DOHH2 (cell line): ENCODE measurements at regions not wholly inside any gene's neighbourhood (a gene's known extent, or its start where the extent isn't known, plus 50 kb on each side); places are given as distances from the start of the nearest gene placed in this dataset.

ENCODE experiments used
- CTCF ChIP-seq: fragments of 200-600 bp; sonication (generic); IDR thresholded peaks from one replicate; pipeline ENCODE4 v1.5.1; 2014; ENCODE audit warnings: antibody characterized with exemption, mild to moderate bottlenecking, low read depth, low read length; ENCODE audit not compliant: poor library complexity, severe bottlenecking
- EZH2phosphoT487 ChIP-seq: fragments of 200-600 bp; sonication (generic); IDR thresholded peaks from 2 replicates; pipeline ENCODE4 v1.6.1; 2017; ENCODE audit warnings: borderline replicate concordance, mild to moderate bottlenecking, antibody characterized with exemption, low read length, moderate library complexity, mixed read lengths

- no peak for TF ChIP-seq EZH2phosphoT487
- no peak for TF ChIP-seq CTCF
Measured at GRCh38 chr21:22627911-22628310, 1629.7 kb downstream of the NCAM2 start.
